ENCODE measurements at regions not wholly inside any gene's neighbourhood (a gene's known extent, or its start where the extent isn't known, plus 50 kb on each side); places are given as distances from the start of the nearest gene placed in this dataset.

GRCh38 chr17:73958453-73958852 is 245.0 kb upstream of the RPL38 start:
- no peak for DNase-seq (ENCODE audit: low read depth, low spot score)

GRCh38 chr17:73960469-73960868 is 243.0 kb upstream of the RPL38 start:
- DNase-seq (ENCODE audit: low read depth, low spot score), result no peak
- no peak overlapping the region for H3K27ac ChIP-seq

More at GRCh38 chr17:73958453-73958852, 245.0 kb upstream of the RPL38 start:
- H3K27ac ChIP-seq, result no peak overlapping the region

- no peak for DNase-seq (ENCODE audit: low read depth, low spot score)
- no peak overlapping the region for H3K27ac ChIP-seq
Measured at GRCh38 chr17:73962308-73962707, 241.2 kb upstream of the RPL38 start.

GRCh38 chr17:73968680-73969079 is 234.8 kb upstream of the RPL38 start:
- H3K27ac ChIP-seq, result no peak overlapping the region
- DNase-seq (ENCODE audit: low read depth, low spot score), result no peak

DNA sequence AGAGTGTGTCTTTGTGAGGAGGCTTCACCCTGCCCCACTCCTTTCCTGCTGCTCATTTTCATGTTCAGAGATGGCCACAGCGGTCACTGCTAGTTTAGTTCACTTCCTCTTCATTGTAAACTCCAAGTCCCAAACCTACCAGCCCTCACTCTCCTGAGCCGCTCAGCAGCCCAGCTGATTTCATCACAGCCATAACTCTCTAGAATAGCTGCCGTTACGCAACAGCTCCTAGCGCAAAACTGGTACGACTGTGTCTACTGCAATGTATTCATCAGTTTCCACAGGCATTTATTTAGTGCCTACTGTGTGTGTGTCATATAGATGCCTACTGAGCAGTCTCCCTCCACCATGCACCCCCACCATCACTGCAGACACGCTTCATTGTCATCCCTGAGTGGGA is 233.5 kb upstream of the RPL38 start:
- DNase-seq (ENCODE audit: low read depth, low spot score), result no peak
- no peak overlapping the region for H3K27ac ChIP-seq

- no peak for DNase-seq (ENCODE audit: low read depth, low spot score)
- H3K27ac ChIP-seq, result no peak overlapping the region
Measured at GRCh38 chr17:73971127-73971526, 232.4 kb upstream of the RPL38 start.

GRCh38 chr17:73972056-73972455 is 231.4 kb upstream of the RPL38 start:
- no peak for DNase-seq (ENCODE audit: low read depth, low spot score)
- H3K27ac ChIP-seq, result no peak overlapping the region

- DNase-seq (ENCODE audit: low read depth, low spot score), result no peak
Measured at GRCh38 chr17:73972901-73973300, 230.6 kb upstream of the RPL38 start.

GRCh38 chr17:73973586-73974409 is 229.7 kb upstream of the RPL38 start:
- no peak overlapping the region for H3K27ac ChIP-seq
- no peak for DNase-seq (ENCODE audit: low read depth, low spot score)

More at GRCh38 chr17:73972901-73973300, 230.6 kb upstream of the RPL38 start:
- no peak overlapping the region for H3K27ac ChIP-seq

GRCh38 chr17:73974536-73974935 is 228.9 kb upstream of the RPL38 start:
- no peak overlapping the region for H3K27ac ChIP-seq
- DNase-seq (ENCODE audit: low read depth, low spot score), result no peak

DNA sequence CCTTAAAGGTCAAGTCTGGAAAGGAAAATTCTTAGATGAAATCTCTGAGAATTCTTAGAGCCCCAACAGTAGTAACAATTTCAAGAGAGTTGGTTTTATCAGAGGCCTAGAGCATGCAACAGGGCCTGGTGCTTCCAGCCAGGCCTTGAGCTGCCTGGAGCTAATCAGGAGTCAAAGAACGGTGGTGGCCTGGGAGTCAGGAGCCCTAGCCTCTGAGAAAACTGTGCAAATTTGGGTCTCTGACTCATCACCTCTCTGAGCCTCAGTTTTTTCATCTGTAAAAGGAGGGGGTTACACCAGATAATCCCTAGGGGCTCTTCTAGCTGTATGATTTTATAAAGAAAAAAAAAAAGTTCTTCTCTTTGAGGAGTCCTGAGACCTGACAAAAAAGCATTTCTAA is 227.3 kb upstream of the RPL38 start:
- no peak for DNase-seq (ENCODE audit: low read depth, low spot score)
- no peak overlapping the region for H3K27ac ChIP-seq

DNA sequence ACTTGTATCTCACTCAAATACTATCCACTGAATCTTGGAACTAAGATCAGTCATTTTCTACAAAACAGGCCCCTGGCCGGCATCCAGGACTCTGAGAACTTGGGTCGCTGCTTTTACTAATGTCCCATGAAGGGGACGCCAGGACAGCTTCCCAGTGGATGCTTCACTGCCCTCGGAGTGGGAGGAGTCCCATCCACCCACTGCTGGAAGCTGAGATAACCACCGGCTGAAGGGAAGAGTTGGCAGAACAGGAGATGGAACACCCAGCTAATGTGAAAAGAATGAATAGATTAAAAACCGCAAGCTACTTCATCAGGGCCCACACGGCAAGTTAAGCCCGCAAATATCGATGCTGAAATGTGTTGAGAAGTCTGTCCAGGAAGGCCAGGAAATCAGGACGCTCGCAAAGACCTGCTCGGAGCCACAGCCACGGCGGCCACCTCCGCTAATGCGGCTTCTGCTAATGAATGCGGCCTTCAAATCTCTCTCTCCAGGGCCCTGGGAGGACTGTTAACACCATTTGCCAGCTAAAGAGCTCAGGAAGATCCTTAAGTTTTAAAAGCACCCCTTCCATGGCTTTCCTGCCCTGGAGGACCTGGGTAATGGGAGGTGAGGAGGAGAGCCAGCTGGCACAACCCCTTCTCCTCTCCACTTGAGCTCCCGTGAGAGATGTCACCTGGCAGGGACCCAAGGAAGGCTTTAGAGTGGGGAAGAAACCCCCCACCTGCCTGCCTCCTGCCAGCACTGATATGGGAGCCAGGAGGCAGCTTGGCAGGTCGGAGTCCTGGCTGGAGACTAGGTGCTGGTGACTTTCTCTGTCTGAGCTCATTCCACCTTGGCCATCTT is 226.6 kb upstream of the RPL38 start:
- no peak overlapping the region for H3K27ac ChIP-seq
- no peak for DNase-seq (ENCODE audit: low read depth, low spot score)

DNA sequence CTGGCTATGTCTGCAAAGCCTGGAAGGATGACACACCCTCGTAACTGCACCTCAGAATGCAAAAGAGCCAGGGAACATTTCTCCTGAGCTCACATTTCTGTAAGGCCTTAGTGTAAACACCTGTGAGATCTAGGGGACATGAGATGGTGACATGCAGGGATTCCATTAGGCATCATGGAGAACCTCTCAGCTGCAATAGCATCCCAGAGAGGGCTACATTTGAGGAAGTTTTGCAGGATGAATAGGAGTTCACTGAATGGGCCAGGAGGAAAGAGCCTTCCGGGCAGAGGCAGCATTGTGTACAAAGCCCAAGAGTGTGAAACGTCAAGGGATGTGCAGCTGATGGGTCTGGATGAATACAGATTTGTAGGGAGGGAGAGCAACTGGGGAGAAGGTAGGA is 223.0 kb upstream of the RPL38 start:
- DNase-seq (ENCODE audit: low read depth, low spot score), result no peak
- H3K27ac ChIP-seq, result no peak overlapping the region

DNA sequence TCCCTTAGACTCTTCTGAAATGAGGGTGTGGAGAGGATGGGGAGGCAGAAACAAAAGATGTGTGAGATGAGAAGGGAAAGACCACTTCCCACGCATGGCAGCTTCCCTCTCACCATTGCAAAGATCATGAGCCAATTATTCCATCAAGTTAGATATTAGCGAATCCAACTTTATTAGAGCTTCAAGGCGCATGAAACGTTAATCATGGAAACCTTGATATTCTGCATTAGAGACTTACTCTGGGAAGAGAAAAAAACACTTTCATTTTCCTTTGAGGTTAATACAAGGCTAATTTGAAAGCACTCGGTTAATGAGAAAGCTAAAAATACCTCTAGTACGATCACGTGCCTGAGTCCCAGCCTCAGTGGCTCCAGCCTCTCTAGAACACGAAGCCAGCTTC is 220.6 kb upstream of the RPL38 start:
- no peak overlapping the region for H3K27ac ChIP-seq

GRCh38 chr17:73983621-73984400 is 219.7 kb upstream of the RPL38 start:
- H3K27ac ChIP-seq, result no peak overlapping the region
- DNase-seq (ENCODE audit: low read depth, low spot score), result no peak

More for the DNA sequence above, 220.6 kb upstream of the RPL38 start:
- DNase-seq (ENCODE audit: low read depth, low spot score), result no peak

DNA sequence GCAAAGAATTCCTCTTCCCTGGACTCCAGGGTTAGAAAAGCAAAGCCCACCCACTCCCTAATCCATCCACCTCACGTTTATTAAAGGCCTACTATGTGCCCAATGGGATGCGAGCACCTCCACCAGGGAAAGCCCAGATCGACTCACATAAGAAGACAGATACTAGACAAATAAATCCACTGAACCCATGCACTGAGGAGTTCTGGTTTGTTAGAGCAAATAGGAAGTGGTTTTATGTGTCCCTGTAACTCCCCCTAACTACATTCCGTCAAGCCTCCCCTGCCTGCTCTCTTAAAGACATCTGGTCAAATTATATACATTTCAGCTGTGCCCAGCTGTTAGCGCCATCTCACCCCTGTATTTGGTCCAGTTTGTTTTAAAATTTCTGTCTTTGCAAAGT is 218.5 kb upstream of the RPL38 start:
- no peak overlapping the region for H3K27ac ChIP-seq
- no peak for DNase-seq (ENCODE audit: low read depth, low spot score)

- no peak for DNase-seq (ENCODE audit: low read depth, low spot score)
- H3K27ac ChIP-seq, result no peak overlapping the region
Measured at GRCh38 chr17:73985466-73986015, 217.9 kb upstream of the RPL38 start.

- H3K27ac ChIP-seq, result no peak overlapping the region
- DNase-seq (ENCODE audit: low read depth, low spot score), result no peak
Measured at GRCh38 chr17:73986641-73987177, 216.8 kb upstream of the RPL38 start.

DNA sequence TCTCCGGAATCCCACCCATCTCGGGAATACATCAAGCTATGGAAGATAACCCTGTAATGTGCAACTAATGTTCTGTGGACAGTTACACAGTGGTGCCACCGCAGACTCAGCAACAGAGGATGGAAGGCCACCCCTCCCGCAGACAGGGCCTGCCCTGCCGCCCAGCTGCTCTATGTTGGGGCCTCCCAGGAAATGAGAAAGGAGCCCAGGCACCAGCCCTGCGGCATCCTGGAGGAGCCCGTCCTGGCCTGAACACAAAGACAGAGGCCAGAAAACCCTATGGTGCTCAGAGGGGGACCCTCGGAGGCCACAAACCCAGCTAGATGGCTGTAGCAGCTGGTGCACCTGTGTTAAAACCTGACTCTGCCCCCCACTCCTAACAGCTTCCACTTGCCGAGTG is 216.1 kb upstream of the RPL38 start:
- no peak overlapping the region for H3K27ac ChIP-seq
- DNase-seq (ENCODE audit: low read depth, low spot score), result no peak

Measured in epithelial cell of prostate (primary cell).